NCI-H2107 (cell line): ENCODE measurements at regions not wholly inside any gene's neighbourhood (a gene's known extent, or its start where the extent isn't known, plus 50 kb on each side); places are given as distances from the start of the nearest gene placed in this dataset.
A peak's percentile ranks its signal among the peaks of the same experiment; 100 is the strongest.

Experiments used
- DNase-seq: peaks from one replicate; lab custom pipeline; 2025; lab: John Stamatoyannopoulos, UW

DNA sequence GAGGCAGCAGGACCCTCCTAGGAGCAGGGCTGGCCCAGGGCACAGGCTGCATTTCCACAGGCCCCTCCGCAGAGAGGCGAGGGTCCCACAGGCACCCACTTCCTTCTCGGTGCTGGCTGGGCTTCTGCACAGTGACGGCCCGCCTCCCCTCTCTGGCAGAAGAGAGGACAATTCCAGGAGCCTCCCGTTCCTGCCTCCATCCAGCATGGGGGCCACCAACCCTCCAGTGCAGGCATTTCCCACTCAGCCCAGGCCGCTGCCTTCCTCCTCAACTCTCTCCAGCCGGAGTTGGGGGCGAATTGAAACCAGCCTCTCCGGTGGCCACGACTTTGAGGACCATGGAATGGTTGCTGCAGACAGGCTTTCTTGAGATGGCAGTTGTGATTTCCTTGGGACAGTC is 125.0 kb upstream of the PPP2R2D start:
- DNase-seq = no peak

- DNase-seq = no peak
Observed at GRCh38 chr10:131776496-131776895, 124.3 kb upstream of the PPP2R2D start.

DNA sequence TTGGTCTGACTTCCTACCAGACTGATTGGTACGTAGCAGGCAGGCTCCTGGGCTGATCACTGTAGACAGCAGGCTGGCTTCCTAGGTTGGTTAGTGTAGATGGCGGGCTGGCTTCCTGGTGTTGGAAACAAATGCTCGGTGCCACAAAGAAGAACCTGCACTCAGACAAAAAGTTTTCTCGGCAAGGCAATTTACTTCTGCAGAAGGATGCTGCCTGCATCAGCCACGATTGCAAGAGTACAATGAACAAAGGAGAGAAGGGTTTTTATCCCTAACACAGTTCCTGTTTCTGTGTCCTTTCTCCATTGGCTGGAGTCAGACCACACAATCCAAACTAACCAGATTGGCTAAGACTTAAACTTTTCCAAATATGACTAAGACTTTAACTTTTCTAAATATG is 123.6 kb upstream of the PPP2R2D start:
- no peak for DNase-seq

DNA sequence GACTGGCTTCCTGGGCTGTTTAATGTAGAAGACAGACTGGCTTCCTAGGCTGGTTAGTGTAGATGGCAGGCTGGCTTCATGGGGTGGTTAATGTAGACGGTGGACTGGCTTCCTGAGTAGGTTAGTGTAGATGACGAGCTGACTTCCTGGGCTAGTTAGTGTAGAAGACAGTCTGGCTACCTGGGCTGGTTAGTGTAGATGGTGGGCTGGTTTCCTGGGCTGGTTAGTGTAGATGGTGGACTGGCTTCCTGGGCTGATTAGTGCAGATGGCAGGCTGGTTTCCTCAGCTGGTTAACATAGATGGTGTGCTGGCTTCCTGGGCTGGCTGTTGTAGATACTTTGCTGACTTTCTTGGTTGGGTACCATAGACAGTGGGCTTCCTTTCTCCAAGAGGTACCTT is 122.9 kb upstream of the PPP2R2D start:
- DNase-seq = no peak

DNA sequence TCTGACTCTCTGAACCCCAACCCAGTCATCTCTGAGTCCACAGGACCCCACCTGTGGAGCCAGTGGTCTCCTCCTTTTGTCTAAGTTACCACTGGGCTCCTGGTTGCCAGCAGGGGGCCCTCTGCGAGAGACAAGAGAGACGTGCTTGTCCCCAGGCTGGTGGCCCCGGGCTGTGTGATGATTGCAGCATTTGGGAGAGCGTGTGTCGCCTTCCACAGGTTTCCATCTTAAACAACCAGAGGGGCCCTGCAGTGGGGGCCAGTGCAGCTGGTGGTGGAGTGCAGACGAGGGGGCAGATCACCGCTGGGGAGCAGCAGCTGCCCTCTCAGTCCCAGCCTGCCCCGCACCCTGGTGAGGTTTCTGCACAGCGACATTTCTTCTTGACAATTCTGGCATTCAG is 122.4 kb upstream of the PPP2R2D start:
- DNase-seq = no peak

DNA sequence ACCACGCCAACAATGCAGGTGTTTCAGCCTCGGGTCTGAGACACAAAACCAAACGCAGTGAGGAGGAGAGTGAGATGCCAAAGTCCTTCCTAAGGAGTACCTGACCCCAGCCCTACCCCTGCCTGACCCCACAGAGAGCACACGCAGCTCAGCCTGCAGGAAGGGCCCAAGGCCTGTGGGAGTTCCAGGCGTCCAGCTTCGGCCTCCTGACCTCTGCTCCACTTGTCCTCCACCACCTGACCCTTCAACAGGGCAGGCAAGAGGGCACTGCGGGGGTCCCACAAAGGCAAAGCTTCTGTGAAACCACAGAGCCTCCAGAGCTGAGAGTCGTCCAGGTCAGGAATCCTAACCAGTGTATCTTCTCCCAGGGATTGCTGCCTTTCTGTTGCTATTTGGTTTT is 122.0 kb upstream of the PPP2R2D start:
- no peak for DNase-seq

DNA sequence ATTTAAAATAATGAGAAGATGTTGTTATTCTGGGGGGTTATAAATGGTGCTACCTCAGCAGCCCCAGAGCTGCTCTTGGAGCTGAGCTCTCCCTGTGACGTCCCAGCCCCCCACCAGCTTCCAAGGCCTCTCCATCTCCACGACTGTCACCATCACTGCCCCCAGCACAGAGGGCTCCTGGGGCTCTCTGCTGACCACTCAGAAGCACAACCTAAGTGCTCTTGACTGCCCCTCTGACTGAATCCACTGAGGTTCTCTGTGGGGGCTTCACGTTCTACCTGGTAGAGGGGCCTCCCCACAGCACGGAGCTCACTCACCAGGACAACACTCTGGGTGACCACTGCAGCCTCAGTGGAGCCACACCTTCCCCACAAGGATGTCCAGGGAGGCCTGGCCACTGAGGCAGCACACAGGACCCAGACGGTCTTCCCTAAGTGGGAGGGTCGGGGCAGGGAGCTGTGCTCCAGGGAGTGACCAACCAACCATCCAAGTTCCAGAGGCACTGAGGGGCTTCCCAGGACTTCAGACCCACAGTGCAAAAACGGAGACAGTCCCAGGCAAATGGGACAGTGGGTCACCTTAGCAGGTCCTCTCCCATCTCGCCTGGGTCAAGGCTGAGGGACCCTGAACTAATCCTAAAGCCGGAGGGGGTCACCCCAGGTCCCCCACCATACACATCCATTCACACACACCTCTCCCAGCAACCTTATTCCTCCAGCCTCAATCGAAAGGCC is 121.0 kb upstream of the PPP2R2D start:
- DNase-seq = no peak

DNA sequence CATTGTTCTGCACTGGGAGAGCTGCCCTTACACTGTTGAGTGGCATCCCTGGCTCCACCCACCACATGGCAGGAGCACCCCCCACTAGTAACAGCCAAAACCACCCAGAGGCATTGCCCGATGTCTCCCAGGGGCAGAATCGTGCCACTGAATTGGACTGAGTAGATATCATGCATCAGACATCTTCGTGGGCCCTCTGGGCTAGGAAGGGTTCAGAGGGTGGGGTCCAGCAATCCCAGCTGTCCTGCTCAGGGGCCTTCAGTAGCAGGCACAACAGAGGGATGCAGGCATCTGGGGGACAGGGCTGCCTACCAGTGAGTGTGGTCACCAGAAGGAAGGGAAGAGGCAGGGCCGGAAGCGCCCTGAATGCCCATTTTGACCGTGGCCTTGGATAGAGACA is 119.7 kb upstream of the PPP2R2D start:
- DNase-seq = no peak

DNA sequence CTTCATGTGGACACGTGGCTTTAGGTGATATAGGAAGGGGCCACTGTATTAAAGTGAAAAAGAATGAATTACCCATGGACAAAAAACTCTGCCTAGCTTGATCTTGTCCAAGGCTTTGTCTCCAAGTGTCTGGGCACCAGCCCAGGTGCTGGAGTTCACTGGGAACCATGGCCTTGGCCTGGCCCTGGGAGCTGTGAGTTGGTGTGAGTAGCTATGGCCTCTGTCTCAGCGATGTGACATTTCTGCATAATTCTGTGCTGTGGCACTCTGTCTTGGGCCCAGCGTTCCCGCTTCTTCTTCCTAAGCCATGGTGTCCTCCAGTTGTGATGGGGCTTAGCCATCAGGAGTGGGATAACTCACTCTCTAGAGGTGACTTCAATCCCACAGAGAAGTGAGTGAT is 119.0 kb upstream of the PPP2R2D start:
- DNase-seq = no peak

GRCh38 chr10:131784363-131785120 is 116.3 kb upstream of the PPP2R2D start:
- DNase-seq = no peak

DNA sequence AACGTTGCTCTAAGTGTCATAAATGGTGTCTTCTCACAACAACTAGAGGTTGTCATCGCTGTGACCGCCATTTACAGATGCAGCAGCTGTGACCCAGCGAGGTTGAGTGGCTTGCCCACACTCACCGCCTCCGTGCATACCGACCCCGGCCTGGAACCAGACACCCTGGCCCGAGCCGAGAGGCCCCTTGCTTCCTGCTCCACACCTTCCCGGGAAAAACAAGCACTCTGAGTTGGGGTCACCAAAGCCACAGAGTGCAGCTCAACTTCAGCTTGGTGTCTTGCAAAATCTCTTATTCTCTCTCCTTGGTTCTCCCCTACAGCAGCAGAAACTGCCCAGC is 115.7 kb upstream of the PPP2R2D start:
- no peak for DNase-seq

DNA sequence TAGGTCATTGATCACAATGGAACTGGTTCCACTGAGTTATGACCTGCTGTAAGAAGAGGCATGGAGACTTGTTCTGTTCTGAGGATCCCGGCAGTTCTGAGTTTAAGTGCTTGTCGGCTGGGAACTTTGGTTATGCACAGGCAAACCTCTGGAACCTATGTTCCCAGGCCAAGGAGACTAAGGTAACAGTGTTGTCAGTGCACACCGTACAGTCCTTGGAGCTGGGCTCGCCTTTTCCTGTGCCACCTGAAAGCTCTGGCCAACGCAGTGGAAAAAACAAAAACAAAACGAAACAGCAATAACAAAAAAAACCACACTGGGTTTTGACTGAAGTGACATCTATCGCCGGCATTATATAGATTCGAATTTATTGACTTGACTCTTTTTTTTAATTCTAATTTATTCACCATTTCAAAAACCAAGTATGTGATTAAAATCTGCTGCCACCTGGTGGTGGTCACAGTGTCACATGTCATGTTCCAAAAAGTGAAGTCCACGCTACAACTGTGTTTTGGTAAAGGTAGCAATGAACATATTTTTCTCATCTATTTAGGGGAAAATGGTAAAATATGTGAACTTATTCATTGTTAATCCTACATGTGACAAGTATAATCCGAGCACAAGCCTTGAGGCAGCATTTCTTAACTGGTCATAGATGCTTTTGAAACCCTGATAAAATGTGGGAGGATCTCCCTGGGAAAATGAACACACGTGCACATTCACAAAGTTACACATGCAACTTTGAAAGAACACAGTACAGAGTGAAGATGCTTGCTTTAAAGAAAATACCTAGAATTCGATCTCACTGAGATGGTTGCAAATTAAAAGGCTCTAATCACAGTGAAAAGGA is 113.8 kb upstream of the PPP2R2D start:
- DNase-seq = peak; percentile 10

GRCh38 chr10:131787961-131788360 is 112.8 kb upstream of the PPP2R2D start:
- DNase-seq = no peak

DNA sequence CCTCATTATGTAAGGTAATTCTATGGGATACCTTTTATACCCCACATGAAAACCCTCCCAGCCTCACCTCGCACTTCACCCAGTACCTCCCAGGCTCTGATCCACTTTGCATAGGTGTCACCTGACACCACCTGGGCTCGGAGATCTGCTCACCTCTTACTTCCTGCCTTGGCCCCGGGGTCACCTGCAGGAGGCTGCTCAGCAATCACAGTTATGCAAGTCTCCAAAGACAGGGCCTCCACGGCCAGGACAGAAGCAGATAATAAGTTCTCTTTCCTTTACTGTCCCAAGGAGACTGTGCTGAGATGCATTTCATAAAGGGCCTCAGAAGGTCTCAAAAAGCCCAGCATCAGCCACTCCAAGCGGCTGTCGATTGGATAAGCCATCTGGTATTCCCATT is 112.4 kb upstream of the PPP2R2D start:
- DNase-seq = no peak

GRCh38 chr10:131789516-131789915 is 111.3 kb upstream of the PPP2R2D start:
- no peak for DNase-seq

DNA sequence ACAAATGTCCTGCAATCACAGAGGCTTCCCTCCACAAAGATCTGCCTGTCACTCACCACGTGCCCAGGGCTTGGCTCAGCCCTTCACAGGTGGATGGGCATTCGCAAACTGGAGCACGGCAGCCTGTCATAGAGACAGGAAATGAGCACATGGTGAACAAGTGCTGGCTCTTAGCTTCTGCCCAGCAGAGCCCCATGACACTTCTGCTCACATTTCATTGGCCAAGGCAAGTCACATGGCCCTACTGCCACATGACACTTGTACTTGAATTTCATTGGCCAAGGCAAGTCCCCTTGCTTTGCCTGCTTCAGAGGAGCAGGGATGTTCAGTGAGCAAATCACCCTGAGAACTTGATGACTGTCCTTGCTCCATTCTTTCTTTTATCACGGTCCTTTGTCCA is 110.8 kb upstream of the PPP2R2D start:
- DNase-seq = no peak

DNA sequence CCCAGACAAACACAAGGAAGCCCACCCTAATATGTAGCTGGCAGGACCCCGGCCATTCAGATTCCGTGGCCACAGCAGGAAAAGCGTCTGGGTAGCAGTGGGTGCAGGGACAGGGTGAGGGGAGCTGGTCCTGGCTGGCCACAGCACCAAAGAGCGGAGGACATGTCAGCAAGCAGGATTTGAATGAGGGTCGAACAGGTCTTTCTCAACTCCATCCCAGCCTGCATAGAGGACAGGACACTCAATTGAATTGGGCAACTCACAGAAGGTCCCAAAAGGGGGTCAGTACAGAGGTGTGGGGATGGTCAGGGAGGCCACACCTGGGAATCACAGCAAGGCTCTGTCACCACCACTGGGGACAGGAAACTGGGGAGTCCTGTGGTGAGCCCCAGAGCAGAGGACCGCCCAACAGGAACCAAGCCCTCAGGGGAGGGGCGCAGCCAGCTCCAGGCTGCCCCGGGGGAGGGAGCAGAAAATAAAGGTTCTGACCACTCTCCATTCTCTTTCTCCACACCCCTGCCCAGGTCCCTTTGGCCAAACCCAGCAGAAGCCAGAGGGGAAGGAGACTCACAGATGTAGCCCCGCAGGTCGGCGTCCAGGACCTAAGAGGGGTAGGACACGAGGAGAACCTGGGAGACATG is 108.7 kb upstream of the PPP2R2D start:
- DNase-seq = no peak

- DNase-seq = no peak
Observed at GRCh38 chr10:131792809-131793208, 108.0 kb upstream of the PPP2R2D start.

DNA sequence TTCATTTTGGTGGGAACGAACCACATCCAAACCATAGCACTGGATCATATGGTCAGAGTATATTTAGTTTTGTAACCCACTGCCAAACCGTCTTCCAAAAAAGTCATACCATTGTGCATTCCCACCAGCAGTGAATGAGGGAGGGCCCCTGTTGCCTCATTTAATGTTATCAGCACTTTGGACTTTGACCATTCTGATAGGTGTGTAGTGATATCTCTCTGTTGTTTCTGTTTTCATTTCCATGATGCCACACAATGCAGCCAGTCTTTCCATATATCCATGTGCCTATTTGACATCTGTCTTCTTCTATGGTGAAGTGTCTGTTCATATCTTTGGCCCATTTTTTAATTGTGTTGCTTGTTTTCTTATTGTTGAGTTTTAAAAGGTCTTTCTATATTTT is 105.0 kb upstream of the PPP2R2D start:
- DNase-seq = no peak

DNA sequence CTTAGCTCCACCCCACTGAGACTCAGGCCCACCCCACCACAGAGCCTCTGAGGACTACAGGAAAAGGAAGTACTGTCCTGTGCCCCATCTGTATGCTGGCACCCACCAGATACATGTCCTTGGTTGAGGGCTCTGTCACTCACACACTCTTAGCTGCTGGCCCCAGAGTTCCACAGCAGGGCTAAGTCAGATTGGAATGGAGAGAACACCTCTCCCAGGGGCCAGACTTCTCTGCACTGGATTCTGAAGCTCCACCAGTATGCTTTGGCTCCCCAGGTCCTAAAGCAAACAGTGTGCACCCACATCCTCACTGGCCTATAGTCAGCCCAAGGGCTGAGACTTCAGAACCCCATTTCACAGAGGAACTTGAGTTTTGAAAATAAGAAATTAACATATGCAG is 103.2 kb upstream of the PPP2R2D start:
- DNase-seq = no peak

GRCh38 chr10:131799429-131799828 is 101.4 kb upstream of the PPP2R2D start:
- no peak for DNase-seq

DNA sequence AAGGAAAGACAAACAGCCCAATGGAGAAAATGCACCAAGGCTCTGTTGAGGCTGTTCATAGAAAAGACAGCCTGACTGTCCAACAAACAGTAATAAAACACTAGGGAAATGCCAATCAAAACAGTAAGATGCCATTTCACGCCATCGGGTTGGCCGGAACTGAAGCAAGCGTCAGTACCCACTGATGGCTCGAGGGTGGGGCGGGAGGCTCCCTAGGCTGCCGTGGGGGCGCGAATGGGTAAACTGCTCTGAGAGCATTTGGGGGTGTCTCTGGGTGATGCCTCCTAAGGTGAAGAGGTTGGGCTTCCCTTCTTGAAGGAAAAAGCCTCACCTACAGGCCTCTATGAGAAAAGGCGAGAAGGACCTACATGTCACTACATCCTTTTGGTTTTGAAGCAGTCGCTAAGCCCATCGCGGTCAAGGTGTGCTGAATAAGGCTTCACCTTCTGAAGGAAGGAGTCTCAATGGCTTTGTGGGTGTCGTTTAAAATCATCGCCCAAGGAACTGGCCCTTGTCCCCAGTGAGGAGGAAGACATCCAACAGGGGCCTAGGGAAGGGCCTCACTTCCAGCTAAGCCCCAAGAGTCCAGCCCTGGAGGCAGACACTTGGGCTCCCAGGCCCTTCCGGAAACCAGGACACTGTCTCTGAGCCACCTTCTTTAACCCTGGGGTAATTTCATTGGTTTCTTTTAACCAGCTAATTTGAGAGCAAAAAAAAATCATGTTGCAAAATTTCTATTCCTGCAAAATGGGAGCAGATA is 98.5 kb upstream of the PPP2R2D start:
- no peak for DNase-seq
